ENCODE measurements at regions not wholly inside any gene's neighbourhood (a gene's known extent, or its start where the extent isn't known, plus 50 kb on each side); places are given as distances from the start of the nearest gene placed in this dataset.

DNA sequence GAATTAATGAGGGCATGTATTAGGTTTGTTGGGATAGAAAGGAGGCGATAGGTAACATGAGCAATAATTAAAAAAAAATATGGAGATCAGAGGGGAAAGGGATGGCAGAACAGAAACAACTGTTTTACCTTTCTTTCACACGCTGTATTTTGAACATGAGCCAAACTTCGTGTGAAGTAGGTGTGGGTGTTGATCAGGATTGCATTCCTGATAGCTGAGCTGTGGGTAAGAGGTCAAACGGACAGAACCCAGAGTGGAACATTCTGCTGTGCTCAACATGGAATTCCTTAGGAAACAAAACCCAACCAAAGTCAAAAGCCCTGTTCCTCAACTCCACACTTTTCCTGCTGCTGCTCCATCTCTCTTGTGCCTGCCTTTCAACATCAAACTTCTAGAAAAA, 162.5 kb upstream of the CASK start:
- H3K27ac Mint-ChIP-seq: no peak overlapping the region
- TF ChIP-seq, protein P1, sequence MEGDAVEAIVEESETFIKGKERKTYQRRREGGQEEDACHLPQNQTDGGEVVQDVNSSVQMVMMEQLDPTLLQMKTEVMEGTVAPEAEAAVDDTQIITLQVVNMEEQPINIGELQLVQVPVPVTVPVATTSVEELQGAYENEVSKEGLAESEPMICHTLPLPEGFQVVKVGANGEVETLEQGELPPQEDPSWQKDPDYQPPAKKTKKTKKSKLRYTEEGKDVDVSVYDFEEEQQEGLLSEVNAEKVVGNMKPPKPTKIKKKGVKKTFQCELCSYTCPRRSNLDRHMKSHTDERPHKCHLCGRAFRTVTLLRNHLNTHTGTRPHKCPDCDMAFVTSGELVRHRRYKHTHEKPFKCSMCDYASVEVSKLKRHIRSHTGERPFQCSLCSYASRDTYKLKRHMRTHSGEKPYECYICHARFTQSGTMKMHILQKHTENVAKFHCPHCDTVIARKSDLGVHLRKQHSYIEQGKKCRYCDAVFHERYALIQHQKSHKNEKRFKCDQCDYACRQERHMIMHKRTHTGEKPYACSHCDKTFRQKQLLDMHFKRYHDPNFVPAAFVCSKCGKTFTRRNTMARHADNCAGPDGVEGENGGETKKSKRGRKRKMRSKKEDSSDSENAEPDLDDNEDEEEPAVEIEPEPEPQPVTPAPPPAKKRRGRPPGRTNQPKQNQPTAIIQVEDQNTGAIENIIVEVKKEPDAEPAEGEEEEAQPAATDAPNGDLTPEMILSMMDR (IDR thresholded peaks at IDR 0.05): no peak
- TF ChIP-seq EZH2 (IDR thresholded peaks at IDR 0.05; ENCODE audit: borderline replicate concordance, insufficient read depth, low read depth, low read length, poor library complexity, severe bottlenecking): no peak
- H3K27me3 Mint-ChIP-seq: no peaks in the 10 kb centered on the region
- POLR2A ChIA-PET: no interaction called here
- no peak overlapping the region for H3K4me3 ChIP-seq (ENCODE audit: control extremely low read depth in 1 of 5, extremely low read depth in 1 of 5, insufficient read depth in 1 of 5, low read depth in 2 of 5, low read length in 4 of 5)
- ATAC-seq (ENCODE audit: low read depth) (no peak), DNase-seq (no peak)
- no peaks in the 10 kb centered on the region for H4K20me1 ChIP-seq (ENCODE audit: control insufficient read depth, insufficient read depth, low read length, poor library complexity, severe bottlenecking)
- H3K27ac ChIP-seq (ENCODE audit: low read length in 2 of 2): no peak overlapping the region
- H3K9ac ChIP-seq (ENCODE audit: low read length): no peak overlapping the region
- no peaks in the 10 kb centered on the region for H3K9me3 ChIP-seq (ENCODE audit: control extremely low read depth in 1 of 3, control insufficient read depth in 2 of 3, insufficient read depth in 1 of 3, low read length in 2 of 3)
- H3K9me3 Mint-ChIP-seq (ENCODE audit: insufficient read depth): no peaks in the 10 kb centered on the region
- H3K27me3 ChIP-seq (replicated peaks in 1 of 4; ENCODE audit: control extremely low read depth in 1 of 4, control insufficient read depth in 3 of 4, insufficient read depth in 4 of 4, low read length in 3 of 4): no peaks in the 10 kb centered on the region
- intact Hi-C loops (cut with micrococcal nuclease): no loop called here
- H3K36me3 ChIP-seq (replicated peaks in 1 of 2; ENCODE audit: control extremely low read depth in 1 of 2, control insufficient read depth in 1 of 2, extremely low read depth in 1 of 2, insufficient read depth in 2 of 2, low read length in 1 of 2): no peaks in the 10 kb centered on the region
- no peaks in the 10 kb centered on the region for H3K4me1 ChIP-seq (ENCODE audit: control insufficient read depth in 2 of 2, insufficient read depth in 2 of 2, low read length in 2 of 2)
- no peak overlapping the region for H3K4me3 Mint-ChIP-seq
- H3K4me2 ChIP-seq (replicated peaks; ENCODE audit: low read depth, low read length, poor library complexity, severe bottlenecking): no peak overlapping the region
- H2AFZ ChIP-seq (ENCODE audit: insufficient read depth, low read depth, low read length, poor library complexity, severe bottlenecking): no peak overlapping the region
- CTCF ChIA-PET: no interaction called here
- H3K4me1 Mint-ChIP-seq: no peaks in the 10 kb centered on the region
- no peaks in the 10 kb centered on the region for H3K79me2 ChIP-seq (ENCODE audit: control insufficient read depth, insufficient read depth, low read length)
- no CpG with 5 or more reads among the region's 4 CpGs for WGBS (ENCODE audit: insufficient coverage)

DNA sequence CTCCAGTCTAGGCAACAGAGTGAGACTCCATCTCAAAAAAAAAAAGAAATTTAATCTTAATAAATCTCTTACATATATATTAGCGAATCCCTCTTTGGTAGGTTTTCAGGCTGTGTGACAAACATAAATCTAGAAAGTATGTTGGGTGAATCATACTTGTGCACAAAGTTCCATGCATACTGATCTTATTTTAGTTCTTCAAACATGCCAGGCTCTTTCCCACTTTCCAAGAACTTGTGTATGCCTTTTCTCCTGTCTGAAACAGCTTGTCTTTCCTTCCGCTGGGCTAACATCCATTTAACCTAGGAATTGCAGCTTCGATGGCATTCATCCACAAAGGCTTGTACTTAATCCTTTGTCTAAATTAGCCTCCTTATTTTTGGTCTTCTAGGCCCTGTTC, 156.6 kb upstream of the CASK start:
- no peaks in the 10 kb centered on the region for H3K9me3 Mint-ChIP-seq (ENCODE audit: insufficient read depth)
- WGBS (ENCODE audit: insufficient coverage): 100% methylated on average over 1 of the region's 3 CpGs
- no peaks in the 10 kb centered on the region for H3K27me3 Mint-ChIP-seq
- TF ChIP-seq EZH2 (IDR thresholded peaks at IDR 0.05; ENCODE audit: borderline replicate concordance, insufficient read depth, low read depth, low read length, poor library complexity, severe bottlenecking): no peak
- TF ChIP-seq, protein P1 (IDR thresholded peaks at IDR 0.05): no peak
- POLR2A ChIA-PET: no interaction called here
- H3K27ac ChIP-seq (ENCODE audit: low read length in 2 of 2): no peak overlapping the region
- CTCF ChIA-PET: no interaction called here
- no peak overlapping the region for H3K4me3 ChIP-seq (ENCODE audit: control extremely low read depth in 1 of 5, extremely low read depth in 1 of 5, insufficient read depth in 1 of 5, low read depth in 2 of 5, low read length in 4 of 5)
- no peaks in the 10 kb centered on the region for H3K4me1 Mint-ChIP-seq
- no peak for ATAC-seq (ENCODE audit: low read depth)
- no peaks in the 10 kb centered on the region for H3K79me2 ChIP-seq (ENCODE audit: control insufficient read depth, insufficient read depth, low read length)
- no peak for DNase-seq
- H2AFZ ChIP-seq (ENCODE audit: insufficient read depth, low read depth, low read length, poor library complexity, severe bottlenecking): no peak overlapping the region
- no peak overlapping the region for H3K27ac Mint-ChIP-seq
- H3K36me3 ChIP-seq (replicated peaks in 1 of 2; ENCODE audit: control extremely low read depth in 1 of 2, control insufficient read depth in 1 of 2, extremely low read depth in 1 of 2, insufficient read depth in 2 of 2, low read length in 1 of 2): no peaks in the 10 kb centered on the region
- no peaks in the 10 kb centered on the region for H3K9me3 ChIP-seq (ENCODE audit: control extremely low read depth in 1 of 3, control insufficient read depth in 2 of 3, insufficient read depth in 1 of 3, low read length in 2 of 3)
- intact Hi-C loops (cut with micrococcal nuclease): no loop called here
- H3K4me2 ChIP-seq (replicated peaks; ENCODE audit: low read depth, low read length, poor library complexity, severe bottlenecking): no peak overlapping the region
- H3K27me3 ChIP-seq (replicated peaks in 1 of 4; ENCODE audit: control extremely low read depth in 1 of 4, control insufficient read depth in 3 of 4, insufficient read depth in 4 of 4, low read length in 3 of 4): no peaks in the 10 kb centered on the region
- H3K4me1 ChIP-seq (ENCODE audit: control insufficient read depth in 2 of 2, insufficient read depth in 2 of 2, low read length in 2 of 2): no peaks in the 10 kb centered on the region
- H4K20me1 ChIP-seq (ENCODE audit: control insufficient read depth, insufficient read depth, low read length, poor library complexity, severe bottlenecking): no peaks in the 10 kb centered on the region
- no peak overlapping the region for H3K4me3 Mint-ChIP-seq
- no peak overlapping the region for H3K9ac ChIP-seq (ENCODE audit: low read length)
